ENCODE measurements at regions not wholly inside any gene's neighbourhood (a gene's known extent, or its start where the extent isn't known, plus 50 kb on each side); places are given as distances from the start of the nearest gene placed in this dataset.

DNA sequence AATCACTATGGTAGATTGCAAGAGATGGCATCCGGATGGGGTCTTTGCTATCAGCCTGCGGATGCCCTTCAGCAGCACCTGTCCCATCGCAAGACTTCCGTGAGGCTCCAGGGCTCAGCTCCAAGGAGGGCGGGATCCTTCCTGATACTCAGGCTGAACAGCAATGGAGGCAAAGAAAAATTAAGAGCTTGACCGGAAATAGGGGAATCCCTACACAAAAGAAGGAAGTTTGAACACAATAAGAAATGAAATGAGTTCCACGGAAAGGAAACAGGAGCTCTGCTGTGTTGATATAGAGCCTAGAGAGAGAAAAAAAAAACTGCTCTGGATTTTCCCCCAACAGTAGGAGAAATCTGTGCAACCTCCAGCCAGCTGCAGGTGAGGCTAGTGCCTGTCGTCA is 91.9 kb downstream of the ARL4C start:
- no peaks in the 10 kb centered on the region for H3K4me1 ChIP-seq (ENCODE audit: control insufficient read depth, extremely low read depth, insufficient read depth, low read length)
- H3K27me3 ChIP-seq (ENCODE audit: control insufficient read depth, extremely low read depth, insufficient read depth, low read length) = no peaks in the 10 kb centered on the region
- no peaks in the 10 kb centered on the region for H3K79me2 ChIP-seq (ENCODE audit: control insufficient read depth, insufficient read depth, low read length)
- H3K4me2 ChIP-seq (ENCODE audit: control insufficient read depth, extremely low read depth, insufficient read depth, low read depth, low read length) = no peak overlapping the region
- TF ChIP-seq, protein P1, sequence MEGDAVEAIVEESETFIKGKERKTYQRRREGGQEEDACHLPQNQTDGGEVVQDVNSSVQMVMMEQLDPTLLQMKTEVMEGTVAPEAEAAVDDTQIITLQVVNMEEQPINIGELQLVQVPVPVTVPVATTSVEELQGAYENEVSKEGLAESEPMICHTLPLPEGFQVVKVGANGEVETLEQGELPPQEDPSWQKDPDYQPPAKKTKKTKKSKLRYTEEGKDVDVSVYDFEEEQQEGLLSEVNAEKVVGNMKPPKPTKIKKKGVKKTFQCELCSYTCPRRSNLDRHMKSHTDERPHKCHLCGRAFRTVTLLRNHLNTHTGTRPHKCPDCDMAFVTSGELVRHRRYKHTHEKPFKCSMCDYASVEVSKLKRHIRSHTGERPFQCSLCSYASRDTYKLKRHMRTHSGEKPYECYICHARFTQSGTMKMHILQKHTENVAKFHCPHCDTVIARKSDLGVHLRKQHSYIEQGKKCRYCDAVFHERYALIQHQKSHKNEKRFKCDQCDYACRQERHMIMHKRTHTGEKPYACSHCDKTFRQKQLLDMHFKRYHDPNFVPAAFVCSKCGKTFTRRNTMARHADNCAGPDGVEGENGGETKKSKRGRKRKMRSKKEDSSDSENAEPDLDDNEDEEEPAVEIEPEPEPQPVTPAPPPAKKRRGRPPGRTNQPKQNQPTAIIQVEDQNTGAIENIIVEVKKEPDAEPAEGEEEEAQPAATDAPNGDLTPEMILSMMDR (optimal IDR thresholded peaks at IDR 0.05 in 1 of 3, IDR thresholded peaks at IDR 0.05 in 1 of 3, conservative IDR thresholded peaks at IDR 0.05 in 1 of 3; ENCODE audit: extremely low read depth in 1 of 3, insufficient read depth in 2 of 3, low read length in 3 of 3) = no peak
- TF ChIP-seq EZH2 (IDR thresholded peaks at IDR 0.05; ENCODE audit: low read length) = no peak
- H2AFZ ChIP-seq (ENCODE audit: control insufficient read depth, low read length) = no peak overlapping the region
- H3K36me3 ChIP-seq (ENCODE audit: control insufficient read depth in 2 of 2, extremely low read depth in 1 of 2, insufficient read depth in 2 of 2, low read length in 2 of 2) = no peaks in the 10 kb centered on the region
- H3K9ac ChIP-seq (ENCODE audit: control insufficient read depth, extremely low read depth, insufficient read depth, low read length) = no peak overlapping the region
- H3K9me1 ChIP-seq (ENCODE audit: control insufficient read depth, extremely low read depth, insufficient read depth, low read length) = no peaks in the 10 kb centered on the region
- no peaks in the 10 kb centered on the region for H3K9me3 ChIP-seq (ENCODE audit: control insufficient read depth, low read depth, low read length)
- FAIRE-seq (no peak), DNase-seq (ENCODE audit: low read depth, low spot score) (no peak)
- H4K20me1 ChIP-seq (ENCODE audit: control insufficient read depth, extremely low read depth, insufficient read depth, low read length) = no peaks in the 10 kb centered on the region
- dilution Hi-C loops (cut with MboI; ENCODE audit: extremely low pct_ligation_motif_present, low sequenced_read_pairs) = no loop called here
- H3K27ac ChIP-seq (ENCODE audit: control insufficient read depth, insufficient read depth, low read length) = no peak overlapping the region
- H3K4me3 ChIP-seq (ENCODE audit: control insufficient read depth in 2 of 3, extremely low read depth in 1 of 3, insufficient read depth in 2 of 3, low read depth in 1 of 3, low read length in 3 of 3) = no peak overlapping the region

DNA sequence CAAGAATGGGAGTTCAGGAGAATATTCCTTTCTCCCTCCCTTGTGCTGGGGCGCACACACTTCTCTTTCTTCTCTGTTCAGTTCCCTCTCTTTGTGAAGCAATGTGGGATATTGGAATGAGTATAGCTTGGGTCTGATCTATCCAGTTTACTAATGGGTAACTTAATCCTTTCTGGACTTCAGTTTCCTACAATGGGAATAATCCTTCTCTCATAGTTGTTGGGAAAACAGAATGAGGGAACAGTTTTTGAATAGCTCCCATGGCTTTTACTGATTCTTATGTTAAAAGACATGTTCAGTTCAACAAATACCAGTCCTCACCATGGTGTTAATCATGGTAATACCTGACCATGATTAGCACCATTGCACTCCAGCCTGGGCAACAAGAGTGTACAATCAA is 93.1 kb downstream of the ARL4C start:
- Histone ChIP-seq H3K79me2 (ENCODE audit: control insufficient read depth, insufficient read depth, low read length) (no peaks in the 10 kb centered on the region), H3K9me3 (ENCODE audit: control insufficient read depth, low read depth, low read length) (no peaks in the 10 kb centered on the region), H4K20me1 (ENCODE audit: control insufficient read depth, extremely low read depth, insufficient read depth, low read length) (no peaks in the 10 kb centered on the region), H3K9me1 (ENCODE audit: control insufficient read depth, extremely low read depth, insufficient read depth, low read length) (no peaks in the 10 kb centered on the region), H3K27ac (ENCODE audit: control insufficient read depth, insufficient read depth, low read length) (no peak overlapping the region), H3K36me3 (ENCODE audit: control insufficient read depth in 2 of 2, extremely low read depth in 1 of 2, insufficient read depth in 2 of 2, low read length in 2 of 2) (no peaks in the 10 kb centered on the region), H3K4me2 (ENCODE audit: control insufficient read depth, extremely low read depth, insufficient read depth, low read depth, low read length) (no peak overlapping the region), H3K4me3 (ENCODE audit: control insufficient read depth in 2 of 3, extremely low read depth in 1 of 3, insufficient read depth in 2 of 3, low read depth in 1 of 3, low read length in 3 of 3) (no peak overlapping the region), H3K9ac (ENCODE audit: control insufficient read depth, extremely low read depth, insufficient read depth, low read length) (no peak overlapping the region), H3K4me1 (ENCODE audit: control insufficient read depth, extremely low read depth, insufficient read depth, low read length) (no peaks in the 10 kb centered on the region), H3K27me3 (ENCODE audit: control insufficient read depth, extremely low read depth, insufficient read depth, low read length) (no peaks in the 10 kb centered on the region), H2AFZ (ENCODE audit: control insufficient read depth, low read length) (no peak overlapping the region)
- DNase-seq (ENCODE audit: low read depth, low spot score) (no peak), FAIRE-seq (no peak)
- no peak for TF ChIP-seq EZH2 (IDR thresholded peaks at IDR 0.05; ENCODE audit: low read length)
- TF ChIP-seq, protein P1 (optimal IDR thresholded peaks at IDR 0.05 in 1 of 3, IDR thresholded peaks at IDR 0.05 in 1 of 3, conservative IDR thresholded peaks at IDR 0.05 in 1 of 3; ENCODE audit: extremely low read depth in 1 of 3, insufficient read depth in 2 of 3, low read length in 3 of 3) = no peak
- dilution Hi-C loops (cut with MboI; ENCODE audit: extremely low pct_ligation_motif_present, low sequenced_read_pairs) = no loop called here

Measured in keratinocyte (primary cell).